ENCODE measurements at regions not wholly inside any gene's neighbourhood (a gene's known extent, or its start where the extent isn't known, plus 50 kb on each side); places are given as distances from the start of the nearest gene placed in this dataset.

DNA sequence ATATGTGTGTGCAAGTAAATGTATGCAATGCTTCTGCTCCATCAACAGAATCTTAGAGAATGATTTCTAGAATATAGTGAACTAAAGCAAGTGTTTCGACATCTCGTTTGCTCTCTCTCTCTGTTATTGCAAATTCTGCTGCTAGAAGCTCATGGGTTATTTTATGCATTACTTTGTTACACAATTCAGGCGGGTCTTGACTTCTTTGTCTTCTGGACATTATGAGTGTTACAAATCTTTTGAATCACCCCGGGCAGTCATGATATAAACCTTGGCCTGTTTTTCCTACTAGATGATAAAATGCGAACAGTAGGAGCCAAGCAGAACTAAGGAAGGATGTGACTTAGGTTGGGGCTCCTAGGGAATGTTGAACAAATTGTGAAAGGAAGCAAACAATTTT is 166.4 kb upstream of the SFRP2 start:
- no peak for TF ChIP-seq CTCF (IDR thresholded peaks at IDR 0.05)
- TF ChIP-seq POLR2A (IDR thresholded peaks at IDR 0.05) = no peak
- TF ChIP-seq EP300 (IDR thresholded peaks at IDR 0.05) = no peak
- TF ChIP-seq POLR2AphosphoS5 (IDR thresholded peaks at IDR 0.05) = no peak
